GM23338 (cell line): ENCODE measurements at regions not wholly inside any gene's neighbourhood (a gene's known extent, or its start where the extent isn't known, plus 50 kb on each side); places are given as distances from the start of the nearest gene placed in this dataset.

Experiments used
- ATAC-seq: fragments of 200-7000 bp; cut with Tn5 transposase; 3 replicates; pipeline ENCODE4 v1.9.1; 2020
- DNase-seq: peaks from one replicate; pipeline ENCODE4 v3.0.0-alpha.2; 2015; ENCODE audit warnings: low spot score
- H2AFZ ChIP-seq: fragments of 200-600 bp; sonication (generic); 2 replicates; pipeline ENCODE4 v1.8.0; 2016; ENCODE audit warnings: antibody characterized with exemption, mild to moderate bottlenecking, moderate library complexity
- H3F3A ChIP-seq: fragments of 200-600 bp; sonication (generic); replicated peaks from 2 replicates; pipeline ENCODE4 v1.8.0; 2017; ENCODE audit warnings: antibody characterized with exemption, mixed run types, low read depth
- H3K27ac ChIP-seq: fragments of 200-600 bp; sonication (generic); 2 replicates; pipeline ENCODE4 v1.6.1; 2016; ENCODE audit warnings: low read depth
- H3K27me3 ChIP-seq: fragments of 200-600 bp; sonication (generic); 2 replicates; pipeline ENCODE4 v1.8.0; 2016; ENCODE audit warnings: mild to moderate bottlenecking, mixed run types, moderate library complexity; ENCODE audit not compliant: insufficient read depth
- H3K36me3 ChIP-seq: fragments of 200-600 bp; sonication (generic); 2 replicates; pipeline ENCODE4 v1.8.0; 2016; ENCODE audit warnings: mild to moderate bottlenecking; ENCODE audit not compliant: insufficient read depth
- H3K4me1 ChIP-seq: fragments of 200-600 bp; sonication (generic); 2 replicates; pipeline ENCODE4 v1.8.0; 2016; ENCODE audit warnings: mild to moderate bottlenecking, moderate library complexity; ENCODE audit not compliant: insufficient read depth
- H3K4me2 ChIP-seq: fragments of 200-600 bp; sonication (generic); 2 replicates; pipeline ENCODE4 v1.7.1; 2017; ENCODE audit warnings: mixed run types
- H3K4me3 ChIP-seq: fragments of 200-600 bp; sonication (generic); 2 replicates; pipeline ENCODE4 v1.6.1; 2016; ENCODE audit warnings: mixed run types
- H3K79me2 ChIP-seq: fragments of 200-600 bp; sonication (generic); replicated peaks from 2 replicates; pipeline ENCODE4 v1.8.0; 2017; ENCODE audit warnings: mild to moderate bottlenecking; ENCODE audit not compliant: insufficient read depth
- H3K9me2 ChIP-seq: fragments of 200-600 bp; sonication (generic); 2 replicates; pipeline ENCODE4 v1.8.0; 2017; ENCODE audit not compliant: insufficient read depth
- H4K20me1 ChIP-seq: fragments of 200-600 bp; sonication (generic); replicated peaks from 2 replicates; pipeline ENCODE4 v1.8.0; 2017; ENCODE audit warnings: mild to moderate bottlenecking; ENCODE audit not compliant: insufficient read depth
- H3K27ac Mint-ChIP-seq: 2 replicates; pipeline ENCODE4 v1.8.0; 2020; ENCODE audit warnings: inconsistent platforms, mild to moderate bottlenecking, moderate library complexity, mixed read lengths
- H3K27me3 Mint-ChIP-seq: 3 replicates; pipeline ENCODE4 v1.8.0; 2022; ENCODE audit warnings: low read depth, mild to moderate bottlenecking, moderate library complexity, mixed read lengths, inconsistent platforms; ENCODE audit not compliant: insufficient read depth, poor library complexity
- H3K36me3 Mint-ChIP-seq: 3 replicates; pipeline ENCODE4 v1.8.0; 2021; ENCODE audit warnings: low read depth, mild to moderate bottlenecking, inconsistent platforms, moderate library complexity, mixed read lengths
- H3K4me1 Mint-ChIP-seq: 3 replicates; pipeline ENCODE4 v1.8.0; 2020; ENCODE audit warnings: mild to moderate bottlenecking, inconsistent platforms, mixed read lengths
- H3K4me3 Mint-ChIP-seq: 3 replicates; pipeline ENCODE4 v1.8.0; 2021; ENCODE audit warnings: moderate library complexity, mild to moderate bottlenecking, inconsistent platforms, mixed read lengths
- H3K9me3 Mint-ChIP-seq: 3 replicates; pipeline ENCODE4 v1.8.0; 2020; ENCODE audit warnings: moderate library complexity, mild to moderate bottlenecking, inconsistent platforms, mixed read lengths
- CREB1 ChIP-seq: fragments of 250-450 bp; sonication (Bioruptor Pico); IDR thresholded peaks from 2 replicates; pipeline ENCODE4 v1.5.0; 2020; ENCODE audit warnings: low read depth, mild to moderate bottlenecking, moderate library complexity
- CTCF ChIP-seq, 2 experiments: fragments of 200-600 bp in 1 of 2; sonication (generic) in 1 of 2; conservative IDR thresholded peaks; 2 replicates each; pipeline versions ENCODE4 v1.5.1 to v1.6.1; 2016 to 2017; ENCODE audit warnings: antibody characterized with exemption in 2 of 2, low read depth in 2 of 2, mild to moderate bottlenecking in 2 of 2, moderate library complexity in 1 of 2
- ETS1 ChIP-seq: IDR thresholded peaks from 2 replicates; pipeline ENCODE4 v1.6.1; 2016; ENCODE audit warnings: antibody characterized with exemption
- EZH2 ChIP-seq: fragments of 200-600 bp; sonication (generic); IDR thresholded peaks from one replicate; pipeline ENCODE4 v1.8.0; 2017; ENCODE audit warnings: antibody characterized with exemption, mild to moderate bottlenecking, low read depth; ENCODE audit not compliant: unreplicated experiment
- EZH2phosphoT487 ChIP-seq: fragments of 200-600 bp; sonication (generic); IDR thresholded peaks from one replicate; pipeline ENCODE4 v1.8.1; 2018; ENCODE audit warnings: antibody characterized with exemption; ENCODE audit not compliant: unreplicated experiment
- JUNB ChIP-seq: IDR thresholded peaks from one replicate; pipeline ENCODE4 v1.6.1; 2016; ENCODE audit warnings: antibody characterized with exemption; ENCODE audit not compliant: unreplicated experiment
- NANOG ChIP-seq: IDR thresholded peaks from 2 replicates; pipeline ENCODE4 v1.6.1; 2016; ENCODE audit warnings: antibody characterized with exemption, borderline replicate concordance
- POLR2AphosphoS5 ChIP-seq: IDR thresholded peaks from 2 replicates; pipeline ENCODE4 v1.6.1; 2016; ENCODE audit warnings: antibody characterized with exemption, low read depth
- REST ChIP-seq: IDR thresholded peaks from one replicate; pipeline ENCODE4 v1.6.1; 2018; ENCODE audit warnings: antibody characterized with exemption; ENCODE audit not compliant: unreplicated experiment
- STAT1 ChIP-seq: IDR thresholded peaks from one replicate; pipeline ENCODE4 v1.6.1; 2016; ENCODE audit warnings: antibody characterized with exemption; ENCODE audit not compliant: unreplicated experiment
- ZNF114 ChIP-seq: fragments of 250-450 bp; sonication (Bioruptor Pico); IDR thresholded peaks from 2 replicates; pipeline ENCODE4 v1.5.0; 2020; ENCODE audit warnings: mild to moderate bottlenecking, moderate library complexity
- ZNF331 ChIP-seq: fragments of 250-450 bp; sonication (Bioruptor Pico); IDR thresholded peaks from 2 replicates; pipeline ENCODE4 v1.5.0; 2020; ENCODE audit warnings: low read depth, mild to moderate bottlenecking, moderate library complexity
- ZNF462 ChIP-seq: fragments of 250-450 bp; sonication (Bioruptor Pico); IDR thresholded peaks from 2 replicates; pipeline ENCODE4 v1.5.0; 2020; ENCODE audit warnings: mild to moderate bottlenecking, moderate library complexity

- DNase-seq (no peak), ATAC-seq (no peak)
- H3K79me2 ChIP-seq: no peaks in the 10 kb centered on the region
- no peak overlapping the region for H2AFZ ChIP-seq
- Mint-ChIP-seq H3K27ac (no peak overlapping the region), H3K27me3 (no peaks in the 10 kb centered on the region), H3K4me1 (0 out of 3 replicates have a peak, but pooled peaks cover 2% of the 10 kb centered on the region), H3K36me3 (no peaks in the 10 kb centered on the region), H3K4me3 (no peak overlapping the region), H3K9me3 (no peaks in the 10 kb centered on the region)
- no peak overlapping the region for H3K27ac ChIP-seq
- TF ChIP-seq ZNF114 (CRISPR knock-in tag) (no peak), EZH2 (no peak), REST (no peak), EZH2phosphoT487 (no peak), POLR2AphosphoS5 (no peak), ETS1 (no peak), CTCF (conservative IDR thresholded peaks at IDR 0.05; ENCODE audit: low read depth in 2 of 2) (no peak), ZNF331 (no peak), NANOG (no peak), CREB1 (no peak), STAT1 (no peak), ZNF462 (CRISPR knock-in tag) (no peak), JUNB (no peak)
- no peaks in the 10 kb centered on the region for H3K9me2 ChIP-seq
- no peaks in the 10 kb centered on the region for H3K36me3 ChIP-seq
- no peaks in the 10 kb centered on the region for H3K27me3 ChIP-seq
- no peaks in the 10 kb centered on the region; the same call in 1 of the 2 replicates for H3K4me1 ChIP-seq
- H3K4me2 ChIP-seq: no peak overlapping the region
- no peaks in the 10 kb centered on the region for H4K20me1 ChIP-seq
- H3F3A ChIP-seq: no peaks in the 10 kb centered on the region
- H3K4me3 ChIP-seq: no peak overlapping the region
Measured at GRCh38 chr6:8574311-8574710, 139.0 kb upstream of the SLC35B3 start.
